ENCODE measurements at regions not wholly inside any gene's neighbourhood (a gene's known extent, or its start where the extent isn't known, plus 50 kb on each side); places are given as distances from the start of the nearest gene placed in this dataset.

GRCh38 chr6:101263596-101263995, 129.9 kb upstream of the GRIK2 start:
- peaks cover 0 to 2% of the 10 kb centered on the region in 2 experiments; a peak in 1 of 5 replicates for H3K9me3 Mint-ChIP-seq
- no CpG with 5 or more reads among the region's 3 CpGs for WGBS (ENCODE audit: extremely low coverage, insufficient read length, low lambda C conversion rate)
- Histone ChIP-seq H4K8ac (replicated peaks; ENCODE audit: insufficient read length, low read depth, low read length) (no peak overlapping the region), H3K23me2 (ENCODE audit: insufficient read length, low read depth, low read length, poor library complexity, severe bottlenecking) (no peaks in the 10 kb centered on the region), H3K27ac (ENCODE audit: insufficient read length, low read depth, low read length) (no peak overlapping the region), H3K27me3 (ENCODE audit: insufficient read depth, low read length) (no peaks in the 10 kb centered on the region), H3K4ac (ENCODE audit: low read depth, low read length) (no peak overlapping the region), H3K56ac (ENCODE audit: insufficient read length, low read depth, low read length) (no peak overlapping the region), H3K23ac (ENCODE audit: insufficient read length, low read depth, low read length) (no peak overlapping the region), H4K5ac (ENCODE audit: insufficient read length, low read depth, low read length) (no peak overlapping the region), H4K20me1 (ENCODE audit: control insufficient read depth, insufficient read depth, insufficient read length) (no peaks in the 10 kb centered on the region), H2BK20ac (ENCODE audit: low read depth, low read length, poor library complexity, severe bottlenecking) (no peak overlapping the region), H2AFZ (ENCODE audit: low read length) (no peak overlapping the region), H3K9me3 (ENCODE audit: control insufficient read depth, low read depth, low read length) (no peaks in the 10 kb centered on the region), H2BK12ac (ENCODE audit: insufficient read length, low read depth, low read length) (no peak overlapping the region), H3T11ph (ENCODE audit: low read length) (no peak overlapping the region), H3K79me1 (ENCODE audit: insufficient read depth, low read depth, low read length, poor library complexity, severe bottlenecking) (no peaks in the 10 kb centered on the region), H3K79me2 (ENCODE audit: insufficient read depth, low read length) (no peaks in the 10 kb centered on the region), H2BK5ac (ENCODE audit: insufficient read length, low read length) (no peak overlapping the region), H2BK15ac (ENCODE audit: low read depth, low read length) (no peak overlapping the region), H4K91ac (ENCODE audit: insufficient read length, low read depth, low read length) (no peak overlapping the region), H2BK120ac (ENCODE audit: low read depth, low read length, poor library complexity, severe bottlenecking) (no peak overlapping the region), H3K9ac (ENCODE audit: extremely low read depth, insufficient read length, low read length) (no peak overlapping the region), H3K14ac (ENCODE audit: insufficient read depth, low read length) (no peak overlapping the region), H3K4me1 (ENCODE audit: insufficient read depth, low read length) (no peaks in the 10 kb centered on the region), H3K18ac (ENCODE audit: insufficient read length, low read depth, low read length) (no peak overlapping the region), H2AK5ac (ENCODE audit: insufficient read length, low read length) (no peak overlapping the region), H3K4me2 (ENCODE audit: insufficient read depth, insufficient read length, low read length) (no peak overlapping the region)
- H3K4me3 Mint-ChIP-seq, result no peak overlapping the region
- H3K4me1 Mint-ChIP-seq, result no peaks in the 10 kb centered on the region
- TF ChIP-seq, protein P1, sequence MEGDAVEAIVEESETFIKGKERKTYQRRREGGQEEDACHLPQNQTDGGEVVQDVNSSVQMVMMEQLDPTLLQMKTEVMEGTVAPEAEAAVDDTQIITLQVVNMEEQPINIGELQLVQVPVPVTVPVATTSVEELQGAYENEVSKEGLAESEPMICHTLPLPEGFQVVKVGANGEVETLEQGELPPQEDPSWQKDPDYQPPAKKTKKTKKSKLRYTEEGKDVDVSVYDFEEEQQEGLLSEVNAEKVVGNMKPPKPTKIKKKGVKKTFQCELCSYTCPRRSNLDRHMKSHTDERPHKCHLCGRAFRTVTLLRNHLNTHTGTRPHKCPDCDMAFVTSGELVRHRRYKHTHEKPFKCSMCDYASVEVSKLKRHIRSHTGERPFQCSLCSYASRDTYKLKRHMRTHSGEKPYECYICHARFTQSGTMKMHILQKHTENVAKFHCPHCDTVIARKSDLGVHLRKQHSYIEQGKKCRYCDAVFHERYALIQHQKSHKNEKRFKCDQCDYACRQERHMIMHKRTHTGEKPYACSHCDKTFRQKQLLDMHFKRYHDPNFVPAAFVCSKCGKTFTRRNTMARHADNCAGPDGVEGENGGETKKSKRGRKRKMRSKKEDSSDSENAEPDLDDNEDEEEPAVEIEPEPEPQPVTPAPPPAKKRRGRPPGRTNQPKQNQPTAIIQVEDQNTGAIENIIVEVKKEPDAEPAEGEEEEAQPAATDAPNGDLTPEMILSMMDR (conservative IDR thresholded peaks at IDR 0.05), result no peak
- DNase-seq, result no peak
- H3K27me3 Mint-ChIP-seq (ENCODE audit: low read depth), result no peaks in the 10 kb centered on the region
- H3K27ac Mint-ChIP-seq, result no peak overlapping the region
- 0 out of 7 replicates have a peak, but pooled peaks cover 0 to under 1% (median 0%) of the 10 kb centered on the region in 3 experiments for H3K36me3 Mint-ChIP-seq (ENCODE audit: insufficient read depth in 1 of 3, low read depth in 3 of 3)

Measured in H9 (cell line).